Dermis blood vessel endothelial cell (primary cell): ENCODE measurements at regions not wholly inside any gene's neighbourhood (a gene's known extent, or its start where the extent isn't known, plus 50 kb on each side); places are given as distances from the start of the nearest gene placed in this dataset.
"Not testable (repeated sequence)": the region's sequence is repeated elsewhere in the genome, so short reads cannot be mapped to it uniquely, and the experiment has no call there.

Experiments used
- DNase-seq: peaks from one replicate; pipeline ENCODE4 v3.0.0; 2010

- DNase-seq = no peak
Measured at GRCh38 chr10:121339114-121339513, 259.1 kb downstream of the FGFR2 start.

DNA sequence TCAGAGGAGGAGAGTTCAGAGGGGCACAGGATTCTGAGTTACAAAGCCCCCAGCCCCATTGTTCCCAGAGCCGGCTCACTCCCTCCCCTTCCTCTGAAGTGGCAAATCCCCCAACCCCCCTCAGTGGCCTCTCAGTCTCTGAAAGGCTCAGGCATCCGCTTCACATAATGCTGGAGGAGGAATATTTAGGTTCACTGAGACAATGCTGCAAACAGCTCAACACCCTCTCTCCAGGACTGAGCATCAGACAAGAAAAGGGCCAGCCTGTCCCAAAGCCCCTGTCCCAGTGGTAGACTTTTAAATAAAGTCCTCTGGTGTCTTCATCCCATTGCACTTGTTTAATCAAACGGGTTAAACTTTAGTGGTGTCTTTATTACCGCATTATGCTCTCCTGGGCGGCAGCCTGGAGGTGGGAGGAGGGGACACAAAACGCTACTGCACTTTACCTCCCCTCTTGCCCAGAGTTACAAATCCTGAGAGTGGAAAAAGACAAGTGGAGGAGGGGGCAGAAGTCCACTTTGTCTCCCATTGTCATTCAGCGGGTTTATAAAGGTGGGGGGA lies 257.9 kb downstream of the FGFR2 start:
- DNase-seq = no peak

DNA sequence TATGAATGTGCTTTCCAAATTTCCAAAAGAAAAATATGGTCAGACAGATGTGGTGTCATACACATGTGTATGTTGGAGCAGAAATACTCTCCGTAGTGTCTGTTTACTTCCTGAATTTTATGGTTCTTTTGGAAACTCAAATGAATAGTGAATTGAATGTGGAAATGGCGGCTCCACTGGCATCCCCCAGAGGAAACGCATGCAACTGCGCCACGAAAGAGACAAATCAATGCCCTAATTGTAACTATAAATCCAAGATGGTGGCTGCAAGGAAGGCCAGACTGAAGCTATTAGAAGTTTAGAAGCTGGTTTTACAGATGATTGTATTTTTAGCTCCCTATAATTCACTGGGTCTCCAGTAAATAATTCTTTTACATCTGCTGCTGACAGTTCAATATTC lies 246.7 kb downstream of the FGFR2 start:
- no peak for DNase-seq

DNA sequence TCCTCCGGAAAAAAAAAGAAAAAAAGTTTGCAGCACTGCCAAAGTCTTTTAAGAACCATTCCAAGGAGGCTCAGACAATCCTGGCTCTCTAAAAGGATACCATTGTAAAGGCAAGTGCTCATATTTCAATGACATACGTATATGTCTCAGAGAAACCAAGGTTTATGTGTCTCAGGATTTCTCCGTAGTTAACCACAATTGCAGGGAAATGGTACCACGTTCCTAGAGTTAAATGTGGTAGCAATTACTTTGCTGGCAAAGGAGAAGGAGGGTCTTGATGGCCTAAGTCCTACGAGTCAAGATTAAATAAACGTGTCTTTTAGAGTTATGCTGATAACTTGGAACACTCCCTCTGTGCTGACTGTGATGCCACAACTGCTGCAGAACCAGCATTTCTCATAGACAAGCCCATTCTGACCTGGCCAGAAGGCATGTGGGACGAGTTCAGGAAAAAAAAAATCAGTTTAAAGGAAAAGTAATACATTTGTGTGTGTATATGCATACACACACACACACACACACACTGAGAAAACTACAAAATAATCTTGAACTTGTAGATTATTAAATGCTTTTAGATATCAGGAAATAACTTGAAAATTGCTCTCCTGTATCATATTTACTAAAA lies 245.9 kb downstream of the FGFR2 start:
- DNase-seq = no peak

- no peak for DNase-seq
Measured at GRCh38 chr10:121355161-121355560, 243.1 kb downstream of the FGFR2 start.

GRCh38 chr10:121356183-121356582 lies 242.1 kb downstream of the FGFR2 start:
- DNase-seq = no peak

DNA sequence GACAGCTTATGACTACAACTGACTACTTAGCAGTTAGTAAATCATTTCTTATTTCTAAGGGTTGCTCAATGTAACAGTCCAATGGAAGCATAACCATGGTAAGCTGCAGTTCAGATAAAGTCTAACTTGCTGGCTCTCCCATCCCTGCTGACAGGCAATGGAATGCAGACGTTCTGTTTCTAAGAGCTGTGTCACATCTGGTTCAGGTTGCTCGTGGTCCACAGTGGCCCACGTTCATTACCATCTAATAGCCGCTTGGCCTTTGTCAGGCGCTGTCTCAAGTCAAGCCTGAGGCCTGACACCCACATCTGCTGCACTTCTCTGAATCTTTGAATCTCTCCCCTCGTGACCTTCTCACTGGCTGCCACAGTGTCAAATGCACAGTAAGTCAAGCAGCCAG lies 240.8 kb downstream of the FGFR2 start:
- no peak for DNase-seq

DNA sequence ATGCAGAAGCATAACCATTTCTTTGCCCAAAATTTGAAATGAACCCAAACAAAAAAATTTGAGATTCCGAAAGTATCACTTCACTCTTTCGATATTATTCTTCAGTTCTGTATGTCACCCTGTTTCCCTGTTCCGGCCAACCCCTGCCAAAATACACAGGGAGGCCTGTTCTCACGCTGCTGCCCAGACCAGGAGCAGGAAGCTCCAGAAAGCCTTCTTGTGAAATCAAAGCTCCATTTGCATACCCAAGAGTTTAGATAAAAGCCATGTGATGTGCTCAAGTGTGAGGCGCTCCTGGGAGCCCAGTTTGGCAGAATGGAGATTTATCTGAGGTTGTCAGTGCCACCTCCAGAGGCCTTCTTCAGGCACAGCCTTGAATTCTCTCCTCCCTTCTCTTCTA lies 236.2 kb downstream of the FGFR2 start:
- no peak for DNase-seq

- DNase-seq = no peak
Measured at GRCh38 chr10:121365566-121365965, 232.7 kb downstream of the FGFR2 start.

GRCh38 chr10:121368347-121369025 lies 229.8 kb downstream of the FGFR2 start:
- no peak for DNase-seq

GRCh38 chr10:121369616-121370015 lies 228.6 kb downstream of the FGFR2 start:
- DNase-seq = no peak

DNA sequence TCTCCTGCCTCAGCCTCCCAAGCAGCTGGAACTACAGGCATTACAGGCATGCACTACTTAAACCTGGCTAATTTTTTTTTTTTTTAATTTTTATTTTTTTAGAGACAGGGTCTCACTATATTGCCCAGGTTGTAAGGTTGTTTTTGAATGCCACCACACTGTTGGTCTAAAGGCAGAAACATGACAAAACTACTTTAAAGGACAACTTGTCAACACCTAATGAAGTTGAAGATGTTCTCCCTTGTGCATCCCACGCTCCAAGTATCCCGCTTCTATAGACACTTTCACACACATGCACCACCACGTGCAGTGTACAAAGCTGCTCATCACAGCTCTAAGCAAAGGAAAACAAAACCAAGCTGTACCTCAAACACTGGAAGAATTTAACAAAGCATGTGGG lies 226.4 kb downstream of the FGFR2 start:
- DNase-seq = no peak

- DNase-seq = no peak
Measured at GRCh38 chr10:121373411-121373810, 224.8 kb downstream of the FGFR2 start.

DNA sequence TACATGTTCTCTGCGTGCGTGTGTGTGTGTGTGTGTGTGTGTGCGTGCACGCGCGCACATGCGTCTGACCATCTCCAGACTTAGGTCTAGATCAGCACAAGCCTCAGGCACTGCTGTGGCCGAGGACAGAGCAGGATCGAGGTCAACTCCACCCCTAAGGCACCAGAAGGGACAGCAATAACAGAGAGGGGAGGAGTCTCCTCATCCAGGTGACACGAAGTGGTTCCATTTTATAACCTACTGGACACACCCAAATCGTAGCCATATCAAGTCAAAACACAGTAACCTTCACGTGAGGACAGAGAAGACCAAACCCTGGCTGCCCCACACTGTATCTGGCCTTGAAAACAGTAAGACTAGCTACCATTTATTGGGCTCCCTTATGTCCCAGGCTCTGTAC lies 224.1 kb downstream of the FGFR2 start:
- no peak for DNase-seq

DNA sequence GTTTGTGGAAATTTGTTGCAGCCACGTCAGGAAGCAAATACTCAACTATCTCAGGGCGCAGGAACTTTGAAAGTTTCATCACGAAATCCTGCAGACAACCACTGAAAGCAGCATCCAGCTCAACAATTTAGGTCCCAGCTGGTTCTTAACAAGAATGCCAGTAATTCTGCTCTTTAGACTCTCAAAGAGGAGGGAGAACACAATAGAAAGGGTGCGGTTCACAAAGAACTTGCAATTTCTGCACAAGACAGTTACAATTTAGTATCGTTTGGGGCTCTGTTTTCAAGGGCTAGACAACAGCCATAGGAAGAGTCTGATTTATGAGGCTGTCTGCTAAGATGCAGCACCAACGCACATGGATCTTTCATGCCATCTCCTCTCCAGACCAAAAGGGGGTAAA lies 223.1 kb downstream of the FGFR2 start:
- no peak for DNase-seq

DNA sequence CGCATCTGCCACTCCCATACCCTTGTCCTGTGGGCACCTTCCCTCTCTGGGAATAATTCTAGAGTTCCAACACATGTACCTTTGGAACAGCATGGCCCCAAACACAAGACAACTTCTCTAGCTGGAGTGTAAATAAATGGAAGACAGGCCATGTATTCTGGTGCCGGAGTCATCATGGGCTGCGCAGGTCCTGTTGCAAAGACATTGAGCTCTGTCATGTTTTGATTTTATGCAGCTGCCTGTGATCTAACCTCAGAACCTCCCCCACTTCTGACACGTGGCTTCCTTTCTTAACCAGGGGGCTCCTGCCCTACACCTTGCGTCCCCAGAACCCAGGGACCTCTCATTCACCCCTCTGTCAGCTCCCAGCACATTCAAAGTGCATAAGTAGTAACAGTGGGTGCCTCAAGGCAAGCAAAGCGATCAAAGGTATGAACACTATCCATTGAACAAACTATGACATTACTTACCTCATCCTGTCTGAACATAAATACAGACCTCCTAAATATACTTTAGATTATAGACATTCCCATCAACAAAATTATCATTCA lies 219.9 kb downstream of the FGFR2 start:
- no peak for DNase-seq

GRCh38 chr10:121379013-121379412 lies 219.2 kb downstream of the FGFR2 start:
- DNase-seq = no peak

DNA sequence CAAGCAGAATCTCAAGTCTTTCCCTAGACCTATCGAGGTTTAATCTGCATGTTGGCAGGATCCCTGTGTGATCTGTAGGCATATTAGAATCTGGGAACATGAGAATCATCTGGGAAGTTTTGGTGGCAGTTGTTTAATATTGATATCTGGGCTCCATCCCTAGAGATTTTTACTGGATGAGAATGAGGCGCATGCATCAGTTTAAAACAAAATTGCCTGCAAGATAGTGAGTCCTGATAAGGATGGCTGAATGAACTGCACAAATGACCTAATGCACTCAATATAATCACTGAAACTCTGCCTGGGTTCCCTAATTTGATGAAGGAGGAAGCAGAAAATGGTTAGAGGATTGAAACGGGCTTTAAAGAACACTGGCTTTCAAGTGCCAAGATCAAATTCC lies 218.0 kb downstream of the FGFR2 start:
- no peak for DNase-seq

GRCh38 chr10:121382029-121382520 lies 216.2 kb downstream of the FGFR2 start:
- DNase-seq = not testable (repeated sequence)

GRCh38 chr10:121385136-121385535 lies 213.1 kb downstream of the FGFR2 start:
- no peak for DNase-seq

GRCh38 chr10:121392657-121393056 lies 205.6 kb downstream of the FGFR2 start:
- DNase-seq = no peak

- no peak for DNase-seq
Measured at GRCh38 chr10:121393522-121393921, 204.7 kb downstream of the FGFR2 start.

- DNase-seq = not testable (repeated sequence)
Measured at GRCh38 chr10:121400507-121400906, 197.7 kb downstream of the FGFR2 start.

- no peak for DNase-seq
Measured at GRCh38 chr10:121403527-121403926, 194.7 kb downstream of the FGFR2 start.
